M059J (cell line): ENCODE measurements at regions not wholly inside any gene's neighbourhood (a gene's known extent, or its start where the extent isn't known, plus 50 kb on each side); places are given as distances from the start of the nearest gene placed in this dataset.

Experiments used
- DNase-seq: peaks from one replicate; pipeline ENCODE4 v3.0.0-alpha.2; 2012; ENCODE audit warnings: low read depth

- peak; percentile 47 for DNase-seq
Measured at GRCh38 chr6:21426841-21427490, 166.6 kb upstream of the SOX4 start.

- DNase-seq: no peak
Measured at GRCh38 chr6:21429291-21429690, 164.3 kb upstream of the SOX4 start.

GRCh38 chr6:21431526-21431925, 162.0 kb upstream of the SOX4 start:
- no peak for DNase-seq

- no peak for DNase-seq
Measured at GRCh38 chr6:21436625-21437024, 156.9 kb upstream of the SOX4 start.

- peak; percentile 40 for DNase-seq
Measured at GRCh38 chr6:21437581-21437980, 156.0 kb upstream of the SOX4 start.

- peak; percentile 52 for DNase-seq
Measured at GRCh38 chr6:21438237-21438985, 155.1 kb upstream of the SOX4 start.

GRCh38 chr6:21438986-21439352, 154.6 kb upstream of the SOX4 start:
- DNase-seq: peak; percentile 49

- peak; percentile 37 for DNase-seq
Measured at GRCh38 chr6:21441386-21441785, 152.2 kb upstream of the SOX4 start.

- no peak for DNase-seq
Measured at GRCh38 chr6:21442874-21443273, 150.7 kb upstream of the SOX4 start.

GRCh38 chr6:21444711-21445260, 148.8 kb upstream of the SOX4 start:
- DNase-seq: no peak

GRCh38 chr6:21447987-21448386, 145.6 kb upstream of the SOX4 start:
- DNase-seq: no peak

GRCh38 chr6:21448485-21449109, 145.0 kb upstream of the SOX4 start:
- DNase-seq: no peak

- no peak for DNase-seq
Measured at GRCh38 chr6:21450149-21450548, 143.4 kb upstream of the SOX4 start.

GRCh38 chr6:21450628-21451027, 142.9 kb upstream of the SOX4 start:
- no peak for DNase-seq

GRCh38 chr6:21451546-21452013, 142.0 kb upstream of the SOX4 start:
- DNase-seq: no peak

- DNase-seq: no peak
Measured at GRCh38 chr6:21454262-21454661, 139.3 kb upstream of the SOX4 start.

- no peak for DNase-seq
Measured at GRCh38 chr6:21455071-21455470, 138.5 kb upstream of the SOX4 start.

GRCh38 chr6:21457647-21458046, 135.9 kb upstream of the SOX4 start:
- no peak for DNase-seq

GRCh38 chr6:21459641-21460040, 133.9 kb upstream of the SOX4 start:
- DNase-seq: no peak

GRCh38 chr6:21461844-21462518, 131.6 kb upstream of the SOX4 start:
- DNase-seq: no peak

- DNase-seq: no peak
Measured at GRCh38 chr6:21462519-21462852, 131.1 kb upstream of the SOX4 start.

GRCh38 chr6:21467091-21467490, 126.5 kb upstream of the SOX4 start:
- DNase-seq: no peak
